Stimulated activated CD8-positive, alpha-beta memory T cell treated with anti-CD3 and anti-CD28 coated beads, Interleukin-4, amount 100 ng/mL, for 1 hour (primary cell): ENCODE measurements at regions not wholly inside any gene's neighbourhood (a gene's known extent, or its start where the extent isn't known, plus 50 kb on each side); places are given as distances from the start of the nearest gene placed in this dataset.

Experiments used
- DNase-seq, 2 donors: peaks; one replicate each; pipeline ENCODE4 v3.0.0-alpha.2; 2020; ENCODE audit warnings: low read depth in 2 of 2, low spot score in 1 of 2

DNA sequence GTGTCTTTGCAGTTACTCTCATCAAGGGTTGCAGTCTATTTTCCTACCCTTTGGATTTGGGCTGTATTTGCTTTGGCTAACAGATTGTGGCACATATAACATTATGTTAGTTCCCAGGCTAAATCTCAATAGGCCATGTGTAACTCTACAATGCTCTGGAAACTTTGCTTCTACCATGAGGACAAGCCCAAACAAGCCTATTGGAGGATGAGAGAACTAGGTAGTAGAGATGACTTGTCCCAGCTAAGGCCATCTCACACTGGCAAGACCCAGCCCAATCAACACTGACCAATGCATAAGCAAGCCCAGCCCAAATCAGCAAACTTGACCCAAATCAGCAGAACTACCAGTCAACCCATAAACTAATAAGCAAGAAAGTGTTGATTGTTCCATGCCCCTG lies 311.8 kb downstream of the NDFIP2 start:
- DNase-seq, result no peak

DNA sequence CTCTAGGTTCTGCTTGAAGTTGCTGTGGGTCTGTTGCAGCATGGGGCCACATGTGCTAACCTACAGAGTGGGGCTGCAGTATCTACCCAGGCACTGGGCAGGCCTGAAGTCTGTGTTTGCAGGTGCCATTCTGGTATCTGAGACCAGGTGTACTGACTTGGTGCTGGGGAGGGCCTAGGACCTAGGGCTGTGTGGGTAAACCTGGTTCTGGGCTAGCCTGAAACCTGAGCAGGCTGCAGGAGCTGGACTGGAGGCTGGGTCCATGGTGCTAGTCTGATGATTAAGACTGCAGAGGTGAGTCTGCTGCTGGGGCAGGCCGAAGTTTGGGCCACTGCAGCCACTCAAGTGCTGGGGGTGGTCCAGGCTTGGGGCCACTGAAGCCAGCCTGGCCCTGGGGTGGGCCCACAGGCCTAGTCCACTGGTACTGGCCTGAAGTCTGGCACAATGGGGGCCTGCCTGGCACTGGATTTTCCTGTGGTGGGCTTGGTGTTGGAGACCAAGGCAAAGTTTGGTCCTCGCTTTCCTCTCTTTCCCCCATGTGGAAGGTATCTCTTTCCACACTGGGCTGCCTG lies 310.6 kb downstream of the NDFIP2 start:
- no peak for DNase-seq

- no peak for DNase-seq
Observed at GRCh38 chr13:79786176-79786575, 305.2 kb downstream of the NDFIP2 start.

DNA sequence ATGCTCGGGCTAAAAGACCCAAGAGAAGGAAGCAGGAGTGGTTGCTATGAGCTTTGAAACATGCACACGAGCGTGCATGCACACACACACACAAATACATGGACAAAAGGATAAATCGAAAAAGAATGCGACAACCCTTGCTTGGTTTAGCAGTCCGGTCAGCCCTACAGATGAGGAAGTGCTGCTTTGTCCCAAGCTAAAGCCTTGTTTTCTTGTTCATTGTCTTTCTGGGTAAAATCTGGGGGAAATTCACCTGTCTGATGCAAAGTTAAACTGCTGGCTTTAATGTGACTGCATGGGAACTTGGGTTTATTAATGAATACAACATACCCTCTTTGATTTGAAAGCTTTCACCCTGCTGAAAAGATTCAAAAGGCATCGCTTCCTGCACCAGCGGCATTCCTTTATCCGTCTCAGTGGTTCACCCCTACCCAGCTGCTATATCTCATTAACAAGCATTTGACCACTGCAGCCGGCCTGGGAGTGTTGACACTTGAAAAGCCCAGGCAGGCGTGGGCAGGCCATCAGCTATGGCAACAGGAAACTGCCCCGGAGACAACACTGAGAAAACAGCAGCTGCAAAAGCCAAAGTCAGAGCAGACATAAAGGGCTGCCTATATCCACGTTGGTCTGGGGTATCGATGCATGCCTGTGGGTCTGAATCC lies 301.7 kb downstream of the NDFIP2 start:
- DNase-seq, result no peak

- no peak for DNase-seq
Observed at GRCh38 chr13:79781829-79782540, 301.0 kb downstream of the NDFIP2 start.

DNA sequence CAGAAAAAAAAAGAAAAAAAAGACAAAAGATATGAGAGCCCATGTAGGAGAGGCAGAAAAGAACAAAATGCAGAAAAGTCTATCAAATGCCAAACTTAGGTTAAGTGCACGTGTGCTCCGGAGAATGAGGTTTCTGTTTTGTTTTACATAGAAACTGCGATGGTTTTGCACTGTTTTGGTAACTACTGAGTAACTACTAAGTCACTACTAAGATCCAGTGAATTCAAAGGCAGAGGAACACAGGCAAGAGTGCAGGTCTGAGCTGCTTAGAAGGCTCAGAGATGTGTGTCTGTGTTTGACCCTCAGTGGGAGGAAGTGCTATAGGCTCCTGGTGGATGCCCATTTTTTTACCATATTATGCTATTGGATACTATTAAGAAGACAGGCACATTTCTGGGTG lies 299.3 kb downstream of the NDFIP2 start:
- no peak for DNase-seq

- no peak for DNase-seq
Observed at GRCh38 chr13:79779761-79780160, 298.8 kb downstream of the NDFIP2 start.

- no peak for DNase-seq
Observed at GRCh38 chr13:79778741-79779460, 297.9 kb downstream of the NDFIP2 start.

DNA sequence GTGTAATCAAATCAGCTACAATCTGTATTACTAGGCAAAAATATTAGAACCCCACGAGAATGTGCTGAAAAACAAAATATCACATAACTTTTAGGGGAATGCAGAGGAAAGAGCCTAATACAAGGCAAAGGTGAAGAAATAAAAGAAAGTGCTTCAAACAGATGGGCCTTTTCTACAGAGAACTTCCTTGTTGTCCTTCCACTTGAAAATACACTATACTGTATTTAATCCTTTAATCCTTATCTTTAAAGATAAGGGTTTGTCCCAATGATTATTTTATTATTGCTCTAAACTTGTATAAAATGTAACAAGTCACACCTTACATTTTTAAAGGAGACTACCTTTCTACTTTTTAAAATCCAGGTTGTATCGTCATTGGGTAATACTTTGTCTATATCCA lies 296.5 kb downstream of the NDFIP2 start:
- DNase-seq, result no peak

GRCh38 chr13:79776531-79777295 lies 295.8 kb downstream of the NDFIP2 start:
- no peak for DNase-seq

GRCh38 chr13:79775830-79776229 lies 294.9 kb downstream of the NDFIP2 start:
- DNase-seq, result no peak

DNA sequence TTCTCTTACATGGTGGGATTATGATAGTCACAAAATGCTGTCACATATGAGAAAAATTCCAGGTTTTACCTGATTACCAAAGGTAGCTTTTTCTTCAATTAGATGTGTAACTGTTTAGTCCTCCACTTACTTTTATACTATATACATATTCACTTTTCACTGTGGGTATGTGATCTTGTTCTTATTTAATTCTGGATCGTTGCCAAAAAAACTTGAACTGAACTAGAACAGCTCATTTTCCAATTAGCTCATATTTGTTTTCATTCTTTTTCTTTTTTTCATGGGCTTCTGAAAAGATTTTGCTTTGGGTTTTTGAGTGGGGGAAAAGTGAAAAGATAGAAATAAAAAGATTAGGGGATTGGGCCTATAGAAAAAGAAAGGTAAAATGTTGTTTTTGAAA lies 291.9 kb downstream of the NDFIP2 start:
- no peak for DNase-seq

- DNase-seq, result no peak
Observed at GRCh38 chr13:79771493-79771892, 290.5 kb downstream of the NDFIP2 start.

DNA sequence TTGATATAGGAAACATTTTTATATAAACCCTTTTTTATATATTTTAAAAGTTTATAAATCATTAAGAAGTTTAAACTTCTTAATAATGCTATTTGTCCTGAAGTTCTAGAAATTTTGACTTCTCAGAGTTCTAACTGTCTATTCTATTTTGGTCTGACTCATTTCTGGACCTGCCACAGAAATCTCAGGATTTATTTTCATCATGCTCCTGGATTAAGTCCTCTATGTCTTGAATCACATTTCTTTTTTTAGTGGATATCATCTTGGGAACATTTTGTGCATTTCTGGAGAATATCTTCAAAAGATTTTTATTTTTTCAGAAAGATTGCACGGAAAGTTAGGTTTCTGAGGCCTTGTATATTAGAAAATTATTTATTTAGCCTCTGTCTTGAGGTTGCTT lies 289.1 kb downstream of the NDFIP2 start:
- no peak for DNase-seq

DNA sequence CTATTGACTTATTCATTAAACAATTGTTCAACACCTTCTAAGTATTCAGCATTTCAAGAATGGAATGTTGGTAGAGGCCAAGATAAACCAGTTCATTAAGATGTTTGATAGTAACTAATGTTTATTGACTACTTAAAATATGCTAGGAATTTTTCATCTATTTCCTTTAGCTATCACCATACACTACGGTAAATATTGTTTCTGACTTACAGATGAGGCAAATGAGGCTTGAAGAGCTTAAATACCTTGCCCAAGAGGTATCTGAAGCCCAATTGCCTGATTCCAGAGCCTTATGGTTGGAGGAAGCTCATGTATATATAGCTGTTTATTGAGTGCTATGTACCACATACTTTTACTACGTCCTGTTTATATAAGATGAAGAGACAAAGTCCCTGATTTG lies 286.2 kb downstream of the NDFIP2 start:
- no peak for DNase-seq

DNA sequence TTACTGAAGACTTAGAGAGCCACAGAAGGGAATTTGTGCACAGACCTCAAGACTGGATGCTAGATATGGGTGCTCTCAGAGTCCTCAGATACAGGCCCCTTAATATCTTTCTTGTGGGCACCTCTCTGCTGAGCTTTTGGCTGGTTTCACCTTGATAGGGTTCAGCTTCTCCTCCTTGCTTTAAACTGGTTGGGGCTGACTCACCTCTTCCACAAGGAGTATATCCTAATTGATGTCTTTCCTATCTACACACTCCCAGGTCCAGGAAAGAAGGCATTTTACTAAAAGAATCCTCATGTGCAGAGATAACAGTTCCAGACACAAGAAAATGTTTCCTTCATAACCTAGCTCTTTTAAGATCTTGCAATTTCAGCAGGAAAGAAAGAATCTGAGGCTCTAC lies 284.4 kb downstream of the NDFIP2 start:
- no peak for DNase-seq

- no peak for DNase-seq
Observed at GRCh38 chr13:79749984-79750551, 269.1 kb downstream of the NDFIP2 start.

DNA sequence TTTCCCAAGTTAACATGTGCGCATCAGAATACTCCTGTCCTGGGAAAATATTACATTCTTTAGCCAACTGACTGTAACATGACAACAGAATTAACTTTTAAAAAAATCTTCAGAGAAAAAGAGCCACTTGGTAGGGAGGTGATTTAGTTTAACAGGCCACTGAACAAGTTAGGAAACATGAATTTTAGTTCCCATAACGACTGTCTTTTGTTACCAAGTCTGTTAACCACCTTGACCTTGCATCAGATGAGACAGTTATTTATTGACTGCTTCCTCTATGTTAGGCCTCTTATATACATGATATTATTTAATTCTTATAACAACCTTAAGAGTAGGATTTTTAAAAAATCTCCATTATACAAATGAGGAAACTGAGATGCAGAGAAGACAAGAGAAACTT lies 268.6 kb downstream of the NDFIP2 start:
- no peak for DNase-seq

DNA sequence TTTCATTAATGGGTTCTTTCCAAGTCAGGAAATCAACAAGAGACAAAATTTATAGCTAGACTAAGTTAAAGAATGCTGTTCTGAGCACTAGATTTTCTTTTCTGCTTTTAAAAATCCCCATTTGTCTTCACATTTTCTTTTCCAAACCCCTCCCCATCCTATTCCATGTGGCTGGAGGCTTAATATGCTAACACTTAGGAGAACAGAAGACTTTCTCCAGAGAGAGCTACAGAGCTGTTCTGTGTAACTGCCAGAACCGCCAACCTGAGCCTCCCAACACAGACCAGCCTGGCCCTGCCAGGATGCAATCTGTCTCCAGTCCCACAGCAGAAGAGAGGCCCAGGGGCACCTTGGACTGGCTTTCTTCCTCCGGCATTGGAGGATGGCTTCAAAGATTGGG lies 264.1 kb downstream of the NDFIP2 start:
- no peak for DNase-seq

GRCh38 chr13:79742923-79743322 lies 262.0 kb downstream of the NDFIP2 start:
- DNase-seq, result no peak

GRCh38 chr13:79740991-79741390 lies 260.0 kb downstream of the NDFIP2 start:
- DNase-seq, result no peak
